SJSA1 (cell line): ENCODE measurements at regions not wholly inside any gene's neighbourhood (a gene's known extent, or its start where the extent isn't known, plus 50 kb on each side); places are given as distances from the start of the nearest gene placed in this dataset.
"Not testable (repeated sequence)": the region's sequence is repeated elsewhere in the genome, so short reads cannot be mapped to it uniquely, and the experiment has no call there.

ENCODE experiments used
- DNase-seq, 2 experiments: peaks; one replicate each; pipeline ENCODE4 v3.0.0-alpha.2; 2015 to 2020; ENCODE audit warnings: low spot score in 2 of 2, low read depth in 1 of 2
- H3K27ac ChIP-seq: fragments of 250-450 bp; sonication (Bioruptor Pico); 2 replicates; pipeline ENCODE4 v1.5.1; 2020; ENCODE audit warnings: mild to moderate bottlenecking, moderate library complexity
- H3K27me3 ChIP-seq: fragments of 250-450 bp; sonication (Bioruptor Pico); replicated peaks from 2 replicates; pipeline ENCODE4 v1.5.1; 2020; ENCODE audit warnings: mild to moderate bottlenecking, moderate library complexity
- H3K36me3 ChIP-seq: fragments of 250-450 bp; sonication (Bioruptor Pico); 2 replicates; pipeline ENCODE4 v1.5.1; 2020; ENCODE audit warnings: mild to moderate bottlenecking
- H3K4me1 ChIP-seq: fragments of 250-450 bp; sonication (Bioruptor Pico); replicated peaks from 2 replicates; pipeline ENCODE4 v1.6.1; 2021; ENCODE audit warnings: mild to moderate bottlenecking
- H3K4me3 ChIP-seq: fragments of 250-450 bp; sonication (Bioruptor Pico); 2 replicates; pipeline ENCODE4 v1.5.1; 2020; ENCODE audit warnings: mild to moderate bottlenecking
- H3K9me3 ChIP-seq: fragments of 250-450 bp; sonication (Bioruptor Pico); replicated peaks from 2 replicates; pipeline ENCODE4 v1.5.1; 2020; ENCODE audit warnings: mild to moderate bottlenecking

DNA sequence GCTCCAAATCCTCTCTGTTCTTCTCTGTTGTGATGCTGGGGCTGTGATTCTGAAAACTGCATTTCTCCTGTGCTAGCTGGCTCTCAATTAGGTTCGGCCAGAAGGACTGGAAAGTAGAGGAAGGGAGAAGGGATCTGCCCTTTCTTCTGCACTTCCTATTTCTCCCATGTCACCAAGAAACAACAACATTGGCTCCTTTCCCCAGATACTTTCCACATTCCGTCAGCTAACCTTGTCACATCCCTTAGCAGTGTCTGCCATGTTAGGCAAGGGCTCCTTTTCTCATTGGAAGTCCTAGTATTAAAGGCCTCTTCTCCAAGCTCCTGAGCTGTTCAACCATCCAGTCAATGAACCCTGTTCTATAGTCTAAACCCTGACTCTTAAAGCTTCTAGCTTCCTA lies 171.1 kb downstream of the ZNF621 start:
- Histone ChIP-seq H3K36me3 (no peaks in the 10 kb centered on the region), H3K4me1 (no peaks in the 10 kb centered on the region), H3K4me3 (no peak overlapping the region), H3K27me3 (no peaks in the 10 kb centered on the region), H3K9me3 (no peaks in the 10 kb centered on the region), H3K27ac (no peak overlapping the region)
- no peak for DNase-seq

DNA sequence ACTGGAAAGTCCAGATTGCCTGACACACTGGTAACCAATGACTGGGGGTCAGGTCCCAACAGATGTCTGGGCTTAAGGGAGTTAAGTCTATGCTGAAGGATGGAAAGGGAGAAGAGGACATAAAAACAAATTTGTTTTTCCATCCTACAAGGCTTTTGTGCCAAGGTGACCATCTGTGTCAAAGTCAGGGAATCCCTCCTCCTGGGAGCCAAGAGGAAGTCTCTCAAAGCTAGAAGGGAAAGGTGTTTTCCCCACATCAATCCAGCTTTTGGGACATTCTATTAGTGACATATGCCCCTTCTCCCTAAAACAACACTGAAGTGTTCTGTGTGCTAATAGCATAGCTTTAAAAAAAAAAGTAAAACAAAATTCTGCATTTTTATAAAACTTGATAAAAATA lies 173.9 kb downstream of the ZNF621 start:
- H3K9me3 ChIP-seq, H3K36me3 ChIP-seq, H3K4me1 ChIP-seq, H3K27me3 ChIP-seq, DNase-seq, H3K4me3 ChIP-seq, H3K27ac ChIP-seq: not testable (repeated sequence)

DNA sequence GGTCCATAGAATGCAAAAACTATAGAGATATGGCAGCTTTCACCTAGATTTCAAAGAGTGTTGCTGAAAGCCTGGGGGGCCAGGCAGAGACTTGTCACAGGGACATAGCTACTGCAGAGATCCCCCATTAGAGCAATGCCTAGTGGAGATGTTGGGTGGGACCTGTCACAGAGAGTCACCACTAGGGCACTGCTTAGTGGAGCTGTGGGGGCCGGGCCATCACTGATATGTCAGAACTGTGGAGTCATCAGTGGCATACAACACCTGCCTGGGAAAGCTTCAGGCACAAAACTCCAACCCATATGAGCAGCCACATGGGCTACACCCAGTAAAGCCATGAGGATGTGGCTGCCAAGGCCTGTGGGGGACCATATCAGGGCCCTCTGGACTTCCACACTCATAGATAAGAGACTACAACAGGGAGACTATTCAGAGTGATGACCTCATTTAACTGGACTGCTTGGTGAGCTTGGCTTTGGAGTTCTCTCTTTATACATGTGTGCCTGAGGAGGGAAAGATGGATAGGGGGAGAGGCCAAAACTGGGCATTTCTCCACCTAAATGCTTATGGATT lies 176.3 kb downstream of the ZNF621 start:
- H3K36me3 ChIP-seq = no peaks in the 10 kb centered on the region
- no peaks in the 10 kb centered on the region for H3K27me3 ChIP-seq
- H3K9me3 ChIP-seq = no peaks in the 10 kb centered on the region
- H3K27ac ChIP-seq = no peak overlapping the region
- no peak for DNase-seq
- H3K4me3 ChIP-seq = no peak overlapping the region
- H3K4me1 ChIP-seq = no peaks in the 10 kb centered on the region

DNA sequence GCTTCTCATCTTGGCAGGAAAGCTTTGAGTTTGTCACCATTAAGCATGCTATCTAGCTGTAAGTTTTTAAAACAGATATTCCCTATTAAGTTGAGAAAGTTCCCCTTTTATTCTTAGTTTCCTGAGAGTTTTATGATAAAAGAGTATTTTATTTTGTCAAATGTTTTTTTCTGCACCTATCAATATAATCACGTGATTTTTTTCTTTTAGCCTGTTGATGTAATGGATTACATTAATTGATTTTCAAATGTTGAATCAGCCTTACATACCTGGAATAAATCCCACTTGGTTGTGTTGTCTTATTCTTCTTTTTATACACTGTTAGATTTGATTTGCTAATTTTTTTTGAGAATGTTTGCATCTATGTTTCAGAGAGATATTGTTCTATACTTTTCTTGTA lies 179.5 kb downstream of the ZNF621 start:
- Histone ChIP-seq H3K9me3 (no peaks in the 10 kb centered on the region), H3K4me3 (no peak overlapping the region), H3K36me3 (no peaks in the 10 kb centered on the region), H3K27me3 (no peaks in the 10 kb centered on the region), H3K4me1 (no peaks in the 10 kb centered on the region), H3K27ac (no peak overlapping the region)
- no peak for DNase-seq

DNA sequence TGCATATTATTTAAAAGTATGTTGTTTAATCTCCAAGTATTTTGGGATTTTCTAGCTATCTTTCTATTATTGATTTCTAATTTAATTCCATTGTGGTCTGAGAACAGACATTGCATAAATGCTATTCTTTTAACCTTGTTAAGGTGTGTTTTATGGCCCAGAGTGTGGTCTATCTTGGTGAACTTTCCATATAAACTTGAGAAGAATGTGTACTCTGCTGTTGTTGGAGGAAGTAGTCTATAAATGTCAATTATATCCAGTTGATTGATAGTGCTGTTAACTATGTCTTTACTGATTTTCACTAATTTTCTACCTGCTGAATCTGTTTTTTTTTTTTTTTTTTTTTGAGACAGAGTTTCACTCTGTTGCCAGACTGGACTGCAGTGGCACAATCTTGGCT lies 180.9 kb downstream of the ZNF621 start:
- Histone ChIP-seq H3K27me3 (no peaks in the 10 kb centered on the region), H3K4me1 (no peaks in the 10 kb centered on the region), H3K36me3 (no peaks in the 10 kb centered on the region)

DNA sequence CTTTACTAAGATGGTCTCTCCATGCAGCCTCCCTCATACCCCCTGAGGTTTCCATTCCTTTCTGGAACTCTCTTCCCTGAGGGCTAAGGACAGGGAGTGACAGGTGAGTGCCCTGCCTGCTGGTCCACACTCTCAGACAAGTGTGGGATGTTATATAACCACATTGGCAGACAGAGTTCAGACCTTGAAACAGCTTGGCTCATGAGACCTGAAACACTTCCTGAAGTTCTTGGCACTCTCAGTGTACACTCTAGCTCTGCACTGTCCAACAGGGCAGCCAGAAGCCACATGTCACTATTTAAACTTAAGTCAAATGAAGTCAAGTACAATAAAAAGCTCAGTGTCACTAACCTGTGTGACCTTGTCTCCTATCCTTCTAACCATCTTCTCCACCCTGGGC lies 188.5 kb downstream of the ZNF621 start:
- DNase-seq = no peak

More for the DNA sequence above, 180.9 kb downstream of the ZNF621 start:
- Histone ChIP-seq H3K4me3 (no peak overlapping the region), H3K27ac (no peak overlapping the region), H3K9me3 (no peaks in the 10 kb centered on the region)
- no peak for DNase-seq

DNA sequence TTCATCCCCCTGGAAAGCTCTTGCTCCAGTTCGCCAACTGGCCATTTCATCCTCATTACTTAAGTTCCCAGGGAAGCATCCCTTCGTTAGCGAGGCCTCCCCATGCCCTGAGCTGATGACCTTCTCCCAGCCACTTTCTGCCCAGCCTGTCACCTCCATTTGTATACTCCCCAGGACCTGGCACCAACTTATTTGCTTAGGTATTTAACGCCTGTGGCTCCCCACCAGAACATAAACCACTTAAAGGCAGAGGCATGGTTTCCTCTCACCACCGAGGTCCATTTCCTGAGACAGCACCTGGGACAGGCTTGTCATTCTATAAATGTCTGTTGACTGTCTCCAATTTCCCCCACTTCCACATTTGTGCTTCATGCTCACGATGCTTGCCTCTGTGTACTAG lies 189.0 kb downstream of the ZNF621 start:
- H3K36me3 ChIP-seq = no peaks in the 10 kb centered on the region
- no peaks in the 10 kb centered on the region for H3K9me3 ChIP-seq
- no peaks in the 10 kb centered on the region for H3K4me1 ChIP-seq
- no peak for DNase-seq
- H3K4me3 ChIP-seq = no peak overlapping the region
- H3K27me3 ChIP-seq = no peaks in the 10 kb centered on the region
- H3K27ac ChIP-seq = no peak overlapping the region

More for the DNA sequence above, 188.5 kb downstream of the ZNF621 start:
- Histone ChIP-seq H3K36me3 (no peaks in the 10 kb centered on the region), H3K4me3 (no peak overlapping the region), H3K4me1 (no peaks in the 10 kb centered on the region), H3K27ac (no peak overlapping the region), H3K9me3 (no peaks in the 10 kb centered on the region), H3K27me3 (no peaks in the 10 kb centered on the region)

DNA sequence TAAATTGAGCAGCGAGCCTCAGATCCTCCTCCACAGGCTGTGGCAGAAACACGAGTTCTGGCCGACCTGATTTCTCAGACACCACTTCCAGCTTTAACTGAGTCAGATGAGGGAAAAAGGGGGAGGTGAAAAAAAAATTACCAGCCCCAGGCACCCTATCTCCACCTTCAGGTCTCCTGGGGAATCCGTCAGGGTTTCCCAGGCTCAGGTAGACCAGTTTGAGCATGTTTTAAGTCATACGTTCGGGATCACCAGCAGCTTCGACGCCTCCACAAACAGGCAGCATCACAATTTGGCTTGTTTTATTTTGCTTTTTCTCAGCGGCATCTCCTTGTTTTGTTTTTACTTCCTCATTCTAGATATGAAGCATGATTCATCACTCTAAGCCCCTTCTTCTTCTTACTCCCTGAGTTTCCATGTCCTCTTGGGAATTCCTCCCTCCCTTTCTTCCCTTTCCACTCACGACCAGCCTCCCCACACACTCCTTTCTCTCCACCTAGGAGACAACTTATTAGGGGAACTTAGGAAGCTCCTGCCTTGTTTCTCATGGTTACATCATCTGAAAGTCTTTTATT lies 190.1 kb downstream of the ZNF621 start:
- Histone ChIP-seq H3K27ac (no peak overlapping the region), H3K4me1 (no peaks in the 10 kb centered on the region), H3K36me3 (no peaks in the 10 kb centered on the region), H3K4me3 (no peak overlapping the region), H3K27me3 (no peaks in the 10 kb centered on the region), H3K9me3 (no peaks in the 10 kb centered on the region)
- DNase-seq = no peak

DNA sequence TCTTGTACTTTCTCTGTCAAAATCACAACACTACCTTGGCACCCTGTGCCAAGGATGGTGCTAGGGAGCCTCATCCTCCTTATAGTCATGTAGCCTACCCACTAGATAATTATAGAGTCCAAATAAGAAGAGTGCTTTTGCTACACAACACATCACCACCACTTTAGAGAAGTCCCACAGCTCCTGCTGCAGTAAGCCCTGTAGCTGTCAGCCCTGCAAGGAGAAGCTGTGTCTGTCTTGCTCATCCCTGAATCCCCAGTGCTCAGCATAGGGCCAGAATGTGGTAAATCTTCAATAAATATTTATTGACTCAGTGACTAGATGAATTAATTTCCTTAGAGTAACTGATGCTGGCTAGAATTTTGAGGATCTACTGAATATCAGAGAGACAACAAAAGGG lies 190.8 kb downstream of the ZNF621 start:
- Histone ChIP-seq H3K4me1 (no peaks in the 10 kb centered on the region), H3K27me3 (no peaks in the 10 kb centered on the region), H3K36me3 (no peaks in the 10 kb centered on the region), H3K4me3 (no peak overlapping the region), H3K27ac (no peak overlapping the region), H3K9me3 (no peaks in the 10 kb centered on the region)
- DNase-seq = no peak

DNA sequence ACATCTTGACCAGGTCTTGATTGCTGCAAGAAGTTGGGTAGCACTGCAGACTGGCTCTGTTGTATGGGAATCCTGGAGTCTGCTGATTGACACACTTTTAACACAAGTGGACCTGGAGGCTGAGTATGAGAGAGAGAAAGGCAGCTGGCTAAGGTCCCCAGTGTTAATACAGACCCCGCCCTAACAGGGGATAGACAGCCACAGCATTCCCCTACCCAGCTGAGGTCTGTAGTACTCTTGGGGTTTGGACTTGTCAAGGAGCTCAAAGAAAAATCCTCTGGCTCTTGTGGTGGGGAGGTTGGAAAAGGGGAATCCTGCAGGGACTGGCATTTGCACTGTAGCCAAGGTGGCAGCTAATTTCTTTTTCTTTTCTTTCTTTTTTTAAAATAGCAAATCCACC lies 192.7 kb downstream of the ZNF621 start:
- Histone ChIP-seq H3K27ac (no peak overlapping the region), H3K36me3 (no peaks in the 10 kb centered on the region), H3K4me3 (no peak overlapping the region), H3K27me3 (no peaks in the 10 kb centered on the region), H3K9me3 (no peaks in the 10 kb centered on the region), H3K4me1 (no peaks in the 10 kb centered on the region)
- no peak for DNase-seq

DNA sequence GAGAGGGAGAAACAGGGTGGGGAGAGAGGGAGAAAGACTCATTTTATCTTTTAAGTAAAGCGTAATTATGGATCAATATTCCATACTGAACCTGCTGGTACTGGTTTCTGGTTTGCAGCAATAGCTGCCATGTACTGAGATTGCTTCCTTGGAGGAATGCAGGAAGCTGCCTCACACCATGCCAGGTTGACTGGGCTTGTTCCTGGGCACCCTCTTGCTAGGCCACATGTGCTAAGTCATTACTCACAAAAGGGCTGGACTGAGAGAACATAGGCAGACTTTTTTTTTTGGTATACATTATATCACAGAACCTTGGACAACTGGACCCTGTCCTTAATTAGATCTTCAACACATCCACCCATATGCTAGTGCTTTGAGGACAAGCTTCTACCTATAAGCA lies 193.4 kb downstream of the ZNF621 start:
- DNase-seq = no peak
- Histone ChIP-seq H3K27me3 (no peaks in the 10 kb centered on the region), H3K4me3 (no peak overlapping the region), H3K36me3 (no peaks in the 10 kb centered on the region), H3K4me1 (no peaks in the 10 kb centered on the region), H3K9me3 (no peaks in the 10 kb centered on the region), H3K27ac (no peak overlapping the region)

DNA sequence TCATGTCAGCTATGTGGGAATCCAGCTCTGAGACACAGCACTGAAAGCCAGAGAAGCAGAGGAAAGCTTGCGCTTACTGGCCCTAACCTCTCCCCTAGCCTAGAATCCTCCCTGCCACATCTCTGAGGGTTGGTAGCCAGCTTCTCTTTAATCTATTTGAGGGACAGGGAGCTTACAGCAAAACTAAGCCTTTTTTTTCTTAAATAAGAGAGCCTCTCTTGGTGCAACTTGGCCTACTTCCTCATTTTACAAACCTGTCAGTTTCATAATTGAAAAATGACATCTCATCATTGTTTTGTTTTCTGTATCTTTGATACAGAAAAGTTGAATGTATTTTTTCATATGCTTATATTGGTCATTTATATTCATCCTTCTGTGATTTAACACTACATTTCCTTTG lies 193.9 kb downstream of the ZNF621 start:
- DNase-seq = no peak
- H3K9me3 ChIP-seq = no peaks in the 10 kb centered on the region
- no peaks in the 10 kb centered on the region for H3K27me3 ChIP-seq
- H3K4me1 ChIP-seq = no peaks in the 10 kb centered on the region
- H3K36me3 ChIP-seq = no peaks in the 10 kb centered on the region
- H3K27ac ChIP-seq = no peak overlapping the region
- no peak overlapping the region for H3K4me3 ChIP-seq

DNA sequence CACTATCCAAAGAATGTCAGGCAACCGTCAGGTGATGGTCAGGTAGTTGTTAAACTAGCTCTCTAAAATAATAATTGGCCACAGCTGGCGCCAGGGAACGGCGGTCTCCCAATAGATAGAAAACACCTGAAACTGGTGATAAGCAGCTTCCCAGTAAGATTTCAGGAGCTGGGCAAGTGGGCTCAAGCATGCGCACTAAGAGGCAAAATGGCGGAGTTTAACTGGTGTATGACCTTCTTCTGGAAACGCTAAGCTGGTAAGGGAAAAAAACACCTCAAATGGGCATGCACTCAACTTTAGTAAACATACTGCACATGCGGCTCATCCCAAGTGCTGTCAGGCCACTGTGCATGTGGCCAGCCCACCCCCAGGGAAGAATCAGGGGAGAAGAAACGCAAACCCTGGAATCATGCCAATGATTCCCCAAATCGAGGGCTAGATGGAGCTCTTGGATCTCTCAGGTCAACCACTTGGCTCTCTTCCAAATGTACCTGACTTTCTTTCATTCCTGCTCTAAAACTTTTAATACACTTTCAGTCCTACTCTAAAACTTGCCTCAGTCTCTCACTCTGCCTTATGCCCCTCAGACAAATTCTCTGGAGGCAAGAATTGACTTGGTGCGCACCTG lies 195.0 kb downstream of the ZNF621 start:
- no peak overlapping the region for H3K27ac ChIP-seq
- no peak for DNase-seq
- H3K36me3 ChIP-seq = no peaks in the 10 kb centered on the region
- no peaks in the 10 kb centered on the region for H3K27me3 ChIP-seq
- no peak overlapping the region for H3K4me3 ChIP-seq
- no peaks in the 10 kb centered on the region for H3K9me3 ChIP-seq
- H3K4me1 ChIP-seq = no peaks in the 10 kb centered on the region

DNA sequence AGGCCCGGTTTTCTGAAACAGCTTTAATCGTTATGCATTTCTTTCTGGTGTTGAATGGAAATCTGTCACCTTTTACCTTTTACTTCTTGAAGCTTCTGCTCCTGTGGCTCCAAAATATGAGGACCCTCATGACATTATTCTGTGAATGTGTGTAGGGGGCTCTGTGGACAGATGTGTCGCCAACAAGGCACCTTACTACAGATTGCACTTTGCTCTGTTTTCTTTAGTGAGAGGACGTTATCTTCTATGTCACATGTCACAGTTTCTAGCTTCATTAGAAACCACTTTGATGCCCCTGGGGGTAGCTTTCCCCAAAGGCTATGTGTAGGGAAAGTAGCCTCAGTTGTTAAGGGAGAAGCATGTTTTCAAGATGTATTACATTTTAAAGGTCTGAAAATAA lies 195.6 kb downstream of the ZNF621 start:
- Histone ChIP-seq H3K27ac (no peak overlapping the region), H3K27me3 (no peaks in the 10 kb centered on the region), H3K9me3 (no peaks in the 10 kb centered on the region), H3K4me3 (no peak overlapping the region), H3K4me1 (no peaks in the 10 kb centered on the region), H3K36me3 (no peaks in the 10 kb centered on the region)
- no peak for DNase-seq

DNA sequence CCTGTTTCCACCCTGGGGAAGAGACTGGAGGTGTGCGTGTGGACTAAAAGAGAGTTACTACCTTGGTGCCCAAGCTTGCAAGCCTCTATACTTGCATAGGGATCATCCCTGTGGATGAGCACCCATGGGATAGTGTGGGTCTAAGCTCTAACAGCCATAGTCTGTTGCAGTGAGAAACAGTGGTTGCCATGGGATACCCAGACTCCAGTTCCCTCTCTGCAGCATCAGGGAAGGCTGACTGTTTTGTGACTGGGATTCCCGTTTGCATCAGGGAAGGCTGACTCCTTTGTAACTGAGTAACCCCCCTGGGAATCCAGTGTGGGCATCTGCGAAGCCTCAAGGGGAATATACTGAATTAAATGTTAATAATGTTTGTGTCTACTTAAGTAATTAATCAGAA lies 196.1 kb downstream of the ZNF621 start:
- H3K9me3 ChIP-seq = no peaks in the 10 kb centered on the region
- no peak overlapping the region for H3K27ac ChIP-seq
- no peaks in the 10 kb centered on the region for H3K36me3 ChIP-seq
- no peak for DNase-seq
- no peaks in the 10 kb centered on the region for H3K4me1 ChIP-seq
- no peaks in the 10 kb centered on the region for H3K27me3 ChIP-seq
- no peak overlapping the region for H3K4me3 ChIP-seq
